HepG2 (cell line): ENCODE measurements at regions not wholly inside any gene's neighbourhood (a gene's known extent, or its start where the extent isn't known, plus 50 kb on each side); places are given as distances from the start of the nearest gene placed in this dataset.

Experiments
- ATAC-seq: fragments of 200-7000 bp; cut with Tn5 transposase; 3 replicates; pipeline ENCODE4 v1.9.1; 2020; ENCODE audit warnings: mild to moderate bottlenecking, moderate library complexity
- BruUV-seq: library from RNA; stranded (reverse); fragments of 400-500 nt; replicated peaks from 2 replicates; lab custom pipeline; 2021; lab: Mats Ljungman, UMichigan
- CTCF ChIA-PET: fragments of 300-600 bp; formaldehyde crosslinking; extraction: SDS; loops from one replicate; lab custom pipeline; 2021; ENCODE audit warnings: low total read pairs, inconsistent platforms, low intra/inter-chr PET ratio; lab: Yijun Ruan, JAX
- POLR2A ChIA-PET: fragments of 350-600 bp; sonication (Branson Sonifier 250); formaldehyde crosslinking; loops from one replicate; lab custom pipeline; 2020; ENCODE audit warnings: antibody characterized with exemption, inconsistent platforms; lab: Yijun Ruan, JAX
- DNase-seq: peaks from one replicate; pipeline ENCODE4 v3.0.0-alpha.2; 2015; ENCODE audit warnings: low spot score
- FAIRE-seq: peaks from 3 replicates; lab custom pipeline; 2011; peaks lifted over from hg19 to GRCh38; lab: Jason Lieb, UNC
- H2AFZ ChIP-seq: one replicate; pipeline ENCODE4 v1.6.1; 2011; ENCODE audit warnings: low read length, inconsistent platforms
- H3K27ac ChIP-seq: fragments of 300-600 bp; 3 replicates; pipeline ENCODE4 v1.8.0; 2011; ENCODE audit warnings: mixed run types, mild to moderate bottlenecking, mixed read lengths, low read length, inconsistent platforms; ENCODE audit not compliant: insufficient read depth; ENCODE audit errors: extremely low read length
- H3K27me3 ChIP-seq, 2 experiments: fragments of 200-600 bp in 1 of 2; 2 replicates in 1 of 2; 3 replicates in 1 of 2; pipeline versions ENCODE4 v1.6.0 to v1.8.0; 2011; ENCODE audit warnings: low read length in 2 of 2, mild to moderate bottlenecking in 2 of 2, moderate library complexity in 2 of 2, inconsistent platforms in 1 of 2; ENCODE audit not compliant: insufficient read depth in 2 of 2, control insufficient read depth in 1 of 2
- H3K36me3 ChIP-seq, 2 experiments: fragments of 200-600 bp in 1 of 2; replicated peaks in 1 of 2; 2 replicates in 1 of 2; 3 replicates in 1 of 2; pipeline versions ENCODE4 v1.5.1 to v1.8.0; 2011; ENCODE audit warnings: low read length in 2 of 2, inconsistent platforms in 1 of 2; ENCODE audit not compliant: insufficient read depth in 2 of 2, control insufficient read depth in 1 of 2
- H3K4me1 ChIP-seq: 2 replicates; pipeline ENCODE4 v1.5.1; 2012; ENCODE audit warnings: low read length, inconsistent platforms; ENCODE audit not compliant: insufficient read depth
- H3K4me2 ChIP-seq: 2 replicates; pipeline ENCODE4 v1.6.0; 2011; ENCODE audit warnings: low read depth, low read length, inconsistent platforms
- H3K4me3 ChIP-seq, 3 experiments: fragments of 200-600 bp in 1 of 3; sonication (generic), shearing (Covaris generic) in 1 of 3; replicated peaks in 1 of 3; 2 replicates each; pipeline ENCODE4 v1.5.1; 2011 to 2016; ENCODE audit warnings: low read length in 3 of 3, inconsistent platforms in 2 of 3, low read depth in 2 of 3, mild to moderate bottlenecking in 2 of 3, control low read depth in 1 of 3, mixed read lengths in 1 of 3; ENCODE audit not compliant: insufficient read depth in 1 of 3
- H3K79me2 ChIP-seq: one replicate; pipeline ENCODE4 v1.6.1; 2011; ENCODE audit warnings: low read length, inconsistent platforms; ENCODE audit not compliant: insufficient read depth
- H3K9ac ChIP-seq: 2 replicates; pipeline ENCODE4 v1.6.0; 2011; ENCODE audit warnings: mild to moderate bottlenecking, low read depth, low read length, inconsistent platforms; ENCODE audit not compliant: insufficient read depth
- H3K9me3 ChIP-seq: 2 replicates; pipeline ENCODE4 v1.5.1; 2012; ENCODE audit warnings: mild to moderate bottlenecking, low read length
- H4K20me1 ChIP-seq: 2 replicates; pipeline ENCODE4 v1.6.0; 2011; ENCODE audit warnings: inconsistent platforms, mild to moderate bottlenecking, low read length, moderate library complexity; ENCODE audit not compliant: insufficient read depth
- ARNT2 ChIP-seq: sonication (generic); formaldehyde crosslinking; IDR thresholded peaks from 2 replicates; pipeline ENCODE4 v1.8.0; 2022; ENCODE audit warnings: mild to moderate bottlenecking, low read depth, missing genetic modification reagents, moderate library complexity
- BHLHE40 ChIP-seq: IDR thresholded peaks from 2 replicates; pipeline ENCODE4 v1.6.1; 2011; ENCODE audit warnings: low read length, improper control_type of control experiment
- CCAR2 ChIP-seq: fragments of 200-400 bp; formaldehyde crosslinking; optimal IDR thresholded peaks from 2 replicates; pipeline ENCODE3; 2018; ENCODE audit warnings: low read depth, mild to moderate bottlenecking, low read length, moderate library complexity
- ETV5 ChIP-seq: IDR thresholded peaks from 2 replicates; pipeline ENCODE4 v1.6.1; 2018; ENCODE audit warnings: missing biosample characterization, missing genetic modification reagents, inconsistent platforms, borderline replicate concordance
- JUND ChIP-seq: sonication (generic); formaldehyde crosslinking; IDR thresholded peaks from 2 replicates; pipeline ENCODE4 v1.8.0; 2022; ENCODE audit warnings: mild to moderate bottlenecking, missing genetic modification reagents
- KLF9 ChIP-seq: IDR thresholded peaks from 2 replicates; pipeline ENCODE4 v1.6.1; 2016; ENCODE audit warnings: low read depth
- MED13 ChIP-seq: sonication (generic); formaldehyde crosslinking; IDR thresholded peaks from 2 replicates; pipeline ENCODE4 v1.5.0; 2020; ENCODE audit warnings: missing genetic modification reagents
- NFIC ChIP-seq: IDR thresholded peaks from 2 replicates; pipeline ENCODE4 v1.6.1; 2012; ENCODE audit warnings: mild to moderate bottlenecking, low read length, inconsistent platforms
- NR2F6 ChIP-seq, 2 experiments: IDR thresholded peaks; 2 replicates each; pipeline ENCODE4 v1.6.1; 2016; ENCODE audit warnings: antibody characterized with exemption in 1 of 2, mild to moderate bottlenecking in 1 of 2
- TMF1 ChIP-seq: sonication (generic); formaldehyde crosslinking; IDR thresholded peaks from 2 replicates; pipeline ENCODE4 v1.8.1; 2022; ENCODE audit warnings: low read depth, missing genetic modification reagents
- XBP1 ChIP-seq: sonication (generic); formaldehyde crosslinking; IDR thresholded peaks from 2 replicates; pipeline ENCODE4 v1.5.0; 2020; ENCODE audit warnings: missing genetic modification reagents
- ZKSCAN8 ChIP-seq: IDR thresholded peaks from 2 replicates; pipeline ENCODE4 v1.6.1; 2016; ENCODE audit warnings: borderline replicate concordance, missing genetic modification reagents, missing compliant biosample characterization
- ZNF678 ChIP-seq: sonication (generic); formaldehyde crosslinking; IDR thresholded peaks from 2 replicates; pipeline ENCODE4 v1.4.0; 2020; ENCODE audit warnings: mild to moderate bottlenecking, missing genetic modification reagents
- ZNF83 ChIP-seq: sonication (generic); formaldehyde crosslinking; IDR thresholded peaks from 2 replicates; pipeline ENCODE4 v1.4.0; 2020; ENCODE audit warnings: missing genetic modification reagents, mild to moderate bottlenecking, borderline replicate concordance
- WGBS: methylation state at CpG from one replicate; pipeline ENCODE4 v1.1.6; 2017; ENCODE audit warnings: low lambda C conversion rate; 5-methylcytosine and 5-hydroxymethylcytosine counted together
- in situ Hi-C: cut with HindIII; loops from 2 replicates; pipeline ENCODE4 v1.10.0; 2017; ENCODE audit warnings: low pct_unique_long_range_greater_than_20kb; ENCODE audit not compliant: extremely low pct_ligation_motif_present
- intact Hi-C: fragments of 100-400 bp; cut with micrococcal nuclease; formaldehyde crosslinking; loops from one replicate; pipeline ENCODE4 v1.10.0; 2022; ENCODE audit not compliant: unreplicated experiment
- TF ChIP-seq, protein P1 (sequence below): sonication (generic); formaldehyde crosslinking; IDR thresholded peaks from 2 replicates; pipeline ENCODE4 v1.5.1; 2020; ENCODE audit warnings: missing genetic modification reagents, mild to moderate bottlenecking, borderline replicate concordance
- TF ChIP-seq, protein P2 (sequence below): sonication (generic); formaldehyde crosslinking; IDR thresholded peaks from 2 replicates; pipeline ENCODE4 v1.4.0; 2020; ENCODE audit warnings: mild to moderate bottlenecking, missing genetic modification reagents
- TF ChIP-seq, protein P3 (sequence below): sonication (generic); formaldehyde crosslinking; IDR thresholded peaks from one replicate; pipeline ENCODE4 v1.5.1; 2020; ENCODE audit warnings: mild to moderate bottlenecking, missing genetic modification reagents; ENCODE audit errors: not compliant biosample characterization

DNA sequence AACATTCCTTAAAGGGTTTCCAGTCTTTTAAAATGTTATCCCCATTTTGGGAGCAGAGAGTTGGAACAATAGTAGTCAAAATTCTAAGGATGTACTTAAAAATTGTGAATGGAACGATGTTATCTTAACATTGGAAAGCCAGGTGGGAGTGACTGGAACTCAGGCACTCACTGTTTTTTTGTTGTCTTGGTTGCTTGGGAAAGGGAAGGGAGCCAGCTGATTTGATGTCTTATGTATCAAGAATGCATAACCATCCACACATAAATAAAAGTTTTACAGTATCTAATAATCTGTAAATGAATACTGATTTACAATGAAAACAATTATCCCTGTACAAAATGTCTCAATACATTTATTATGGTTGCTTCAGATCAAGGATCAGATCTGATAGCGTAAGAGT is 88.7 kb downstream of the SLC10A2 start:
- H2AFZ ChIP-seq, result no peak overlapping the region
- H3K4me2 ChIP-seq, result no peak overlapping the region
- H3K27me3 ChIP-seq, result peaks cover 2 to 3% of the 10 kb centered on the region in 2 experiments; a peak in 1 of 5 replicates
- no peak for FAIRE-seq
- H3K79me2 ChIP-seq, result no peaks in the 10 kb centered on the region
- intact Hi-C loops (no loop called here), in situ Hi-C loops (no loop called here)
- no peak for DNase-seq
- POLR2A ChIA-PET, result no interaction called here
- no peaks in the 10 kb centered on the region for H3K36me3 ChIP-seq
- no peaks in the 10 kb centered on the region for H3K9me3 ChIP-seq
- CTCF ChIA-PET, result no interaction called here
- BruUV-seq, result no TSS peak
- H3K27ac ChIP-seq, result no peak overlapping the region
- H4K20me1 ChIP-seq, result no peaks in the 10 kb centered on the region
- WGBS, result 10% methylated on average over 2 of the region's 2 CpGs
- H3K4me3 ChIP-seq, result no peak overlapping the region
- ATAC-seq, result no peak
- no peak overlapping the region for H3K9ac ChIP-seq
- no peaks in the 10 kb centered on the region for H3K4me1 ChIP-seq
- TF ChIP-seq NR2F6 (IDR thresholded peaks at IDR 0.05), result no peak
- TF ChIP-seq NR2F6 (CRISPR knock-in tag; IDR thresholded peaks at IDR 0.05), result no peak
- TF ChIP-seq ARNT2 (CRISPR knock-in tag), result no peak
- TF ChIP-seq TMF1 (CRISPR knock-in tag), result no peak
- no peak for TF ChIP-seq MED13 (CRISPR knock-in tag)
- no peak for TF ChIP-seq ZNF83
- TF ChIP-seq, protein P1, sequence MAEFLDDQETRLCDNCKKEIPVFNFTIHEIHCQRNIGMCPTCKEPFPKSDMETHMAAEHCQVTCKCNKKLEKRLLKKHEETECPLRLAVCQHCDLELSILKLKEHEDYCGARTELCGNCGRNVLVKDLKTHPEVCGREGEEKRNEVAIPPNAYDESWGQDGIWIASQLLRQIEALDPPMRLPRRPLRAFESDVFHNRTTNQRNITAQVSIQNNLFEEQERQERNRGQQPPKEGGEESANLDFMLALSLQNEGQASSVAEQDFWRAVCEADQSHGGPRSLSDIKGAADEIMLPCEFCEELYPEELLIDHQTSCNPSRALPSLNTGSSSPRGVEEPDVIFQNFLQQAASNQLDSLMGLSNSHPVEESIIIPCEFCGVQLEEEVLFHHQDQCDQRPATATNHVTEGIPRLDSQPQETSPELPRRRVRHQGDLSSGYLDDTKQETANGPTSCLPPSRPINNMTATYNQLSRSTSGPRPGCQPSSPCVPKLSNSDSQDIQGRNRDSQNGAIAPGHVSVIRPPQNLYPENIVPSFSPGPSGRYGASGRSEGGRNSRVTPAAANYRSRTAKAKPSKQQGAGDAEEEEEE (CRISPR knock-in tag), result no peak
- TF ChIP-seq, protein P2, sequence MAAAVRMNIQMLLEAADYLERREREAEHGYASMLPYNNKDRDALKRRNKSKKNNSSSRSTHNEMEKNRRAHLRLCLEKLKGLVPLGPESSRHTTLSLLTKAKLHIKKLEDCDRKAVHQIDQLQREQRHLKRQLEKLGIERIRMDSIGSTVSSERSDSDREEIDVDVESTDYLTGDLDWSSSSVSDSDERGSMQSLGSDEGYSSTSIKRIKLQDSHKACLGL (CRISPR knock-in tag), result no peak
- no peak for TF ChIP-seq ZKSCAN8 (CRISPR knock-in tag)
- TF ChIP-seq JUND, result no peak
- no peak for TF ChIP-seq BHLHE40
- no peak for TF ChIP-seq NFIC
- TF ChIP-seq ETV5, result no peak
- TF ChIP-seq, protein P3, sequence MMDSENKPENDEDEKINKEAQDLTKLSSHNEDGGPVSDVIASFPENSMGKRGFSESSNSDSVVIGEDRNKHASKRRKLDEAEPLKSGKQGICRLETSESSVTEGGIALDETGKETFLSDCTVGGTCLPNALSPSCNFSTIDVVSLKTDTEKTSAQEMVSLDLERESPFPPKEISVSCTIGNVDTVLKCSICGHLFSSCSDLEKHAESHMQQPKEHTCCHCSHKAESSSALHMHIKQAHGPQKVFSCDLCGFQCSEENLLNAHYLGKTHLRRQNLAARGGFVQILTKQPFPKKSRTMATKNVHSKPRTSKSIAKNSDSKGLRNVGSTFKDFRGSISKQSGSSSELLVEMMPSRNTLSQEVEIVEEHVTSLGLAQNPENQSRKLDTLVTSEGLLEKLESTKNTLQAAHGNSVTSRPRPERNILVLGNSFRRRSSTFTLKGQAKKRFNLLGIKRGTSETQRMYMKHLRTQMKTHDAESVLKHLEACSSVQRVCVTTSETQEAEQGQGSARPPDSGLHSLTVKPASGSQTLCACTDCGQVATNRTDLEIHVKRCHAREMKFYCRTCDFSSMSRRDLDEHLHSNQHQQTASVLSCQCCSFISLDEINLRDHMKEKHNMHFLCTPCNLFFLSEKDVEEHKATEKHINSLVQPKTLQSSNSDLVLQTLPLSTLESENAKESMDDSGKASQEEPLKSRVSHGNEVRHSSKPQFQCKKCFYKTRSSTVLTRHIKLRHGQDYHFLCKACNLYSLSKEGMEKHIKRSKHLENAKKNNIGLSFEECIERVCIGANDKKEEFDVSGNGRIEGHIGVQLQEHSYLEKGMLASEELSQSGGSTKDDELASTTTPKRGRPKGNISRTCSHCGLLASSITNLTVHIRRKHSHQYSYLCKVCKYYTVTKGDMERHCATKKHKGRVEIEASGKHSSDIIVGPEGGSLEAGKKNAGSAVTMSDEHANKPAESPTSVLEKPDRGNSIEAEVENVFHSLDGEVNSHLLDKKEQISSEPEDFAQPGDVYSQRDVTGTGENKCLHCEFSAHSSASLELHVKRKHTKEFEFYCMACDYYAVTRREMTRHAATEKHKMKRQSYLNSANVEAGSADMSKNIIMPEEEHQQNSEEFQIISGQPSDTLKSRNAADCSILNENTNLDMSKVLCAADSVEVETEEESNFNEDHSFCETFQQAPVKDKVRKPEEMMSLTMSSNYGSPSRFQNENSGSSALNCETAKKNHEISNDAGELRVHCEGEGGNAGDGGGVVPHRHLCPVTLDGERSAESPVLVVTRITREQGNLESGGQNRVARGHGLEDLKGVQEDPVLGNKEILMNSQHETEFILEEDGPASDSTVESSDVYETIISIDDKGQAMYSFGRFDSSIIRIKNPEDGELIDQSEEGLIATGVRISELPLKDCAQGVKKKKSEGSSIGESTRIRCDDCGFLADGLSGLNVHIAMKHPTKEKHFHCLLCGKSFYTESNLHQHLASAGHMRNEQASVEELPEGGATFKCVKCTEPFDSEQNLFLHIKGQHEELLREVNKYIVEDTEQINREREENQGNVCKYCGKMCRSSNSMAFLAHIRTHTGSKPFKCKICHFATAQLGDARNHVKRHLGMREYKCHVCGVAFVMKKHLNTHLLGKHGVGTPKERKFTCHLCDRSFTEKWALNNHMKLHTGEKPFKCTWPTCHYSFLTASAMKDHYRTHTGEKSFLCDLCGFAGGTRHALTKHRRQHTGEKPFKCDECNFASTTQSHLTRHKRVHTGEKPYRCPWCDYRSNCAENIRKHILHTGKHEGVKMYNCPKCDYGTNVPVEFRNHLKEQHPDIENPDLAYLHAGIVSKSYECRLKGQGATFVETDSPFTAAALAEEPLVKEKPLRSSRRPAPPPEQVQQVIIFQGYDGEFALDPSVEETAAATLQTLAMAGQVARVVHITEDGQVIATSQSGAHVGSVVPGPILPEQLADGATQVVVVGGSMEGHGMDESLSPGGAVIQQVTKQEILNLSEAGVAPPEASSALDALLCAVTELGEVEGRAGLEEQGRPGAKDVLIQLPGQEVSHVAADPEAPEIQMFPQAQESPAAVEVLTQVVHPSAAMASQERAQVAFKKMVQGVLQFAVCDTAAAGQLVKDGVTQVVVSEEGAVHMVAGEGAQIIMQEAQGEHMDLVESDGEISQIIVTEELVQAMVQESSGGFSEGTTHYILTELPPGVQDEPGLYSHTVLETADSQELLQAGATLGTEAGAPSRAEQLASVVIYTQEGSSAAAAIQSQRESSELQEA, result no peak
- no peak for TF ChIP-seq KLF9 (CRISPR knock-in tag)
- TF ChIP-seq XBP1 (CRISPR knock-in tag), result no peak
- TF ChIP-seq CCAR2, result no peak
- TF ChIP-seq ZNF678, result no peak
